NCI-H2196 (cell line): ENCODE measurements at regions not wholly inside any gene's neighbourhood (a gene's known extent, or its start where the extent isn't known, plus 50 kb on each side); places are given as distances from the start of the nearest gene placed in this dataset.
"Not testable (repeated sequence)": the region's sequence is repeated elsewhere in the genome, so short reads cannot be mapped to it uniquely, and the experiment has no call there.

Source experiments
- DNase-seq: peaks from one replicate; lab custom pipeline; 2025; ENCODE audit not compliant: unreplicated experiment; lab: John Stamatoyannopoulos, UW

GRCh38 chr2:21763501-21763900 is 639.7 kb downstream of the TDRD15 start:
- no peak for DNase-seq

GRCh38 chr2:21770787-21771186 is 647.0 kb downstream of the TDRD15 start:
- no peak for DNase-seq

GRCh38 chr2:21772624-21773023 is 648.9 kb downstream of the TDRD15 start:
- DNase-seq = no peak

- DNase-seq = no peak
Observed at GRCh38 chr2:21773168-21773567, 649.4 kb downstream of the TDRD15 start.

- DNase-seq = no peak
Observed at GRCh38 chr2:21774691-21775368, 651.1 kb downstream of the TDRD15 start.

GRCh38 chr2:21779786-21780185 is 656.0 kb downstream of the TDRD15 start:
- no peak for DNase-seq

- DNase-seq = no peak
Observed at GRCh38 chr2:21781962-21782361, 658.2 kb downstream of the TDRD15 start.

- DNase-seq = no peak
Observed at GRCh38 chr2:21782866-21783265, 659.1 kb downstream of the TDRD15 start.

- DNase-seq = no peak
Observed at GRCh38 chr2:21787941-21788340, 664.2 kb downstream of the TDRD15 start.

- not testable (repeated sequence) for DNase-seq
Observed at GRCh38 chr2:21790311-21790710, 666.5 kb downstream of the TDRD15 start.

GRCh38 chr2:21792571-21792970 is 668.8 kb downstream of the TDRD15 start:
- no peak for DNase-seq

GRCh38 chr2:21793461-21793860 is 669.7 kb downstream of the TDRD15 start:
- DNase-seq = no peak

GRCh38 chr2:21794611-21795010 is 670.8 kb downstream of the TDRD15 start:
- DNase-seq = no peak

GRCh38 chr2:21800356-21800755 is 676.6 kb downstream of the TDRD15 start:
- no peak for DNase-seq

- DNase-seq = no peak
Observed at GRCh38 chr2:21803550-21803949, 679.8 kb downstream of the TDRD15 start.

- no peak for DNase-seq
Observed at GRCh38 chr2:21804151-21804550, 680.4 kb downstream of the TDRD15 start.

- DNase-seq = no peak
Observed at GRCh38 chr2:21811541-21811940, 687.8 kb downstream of the TDRD15 start.

GRCh38 chr2:21812766-21813165 is 689.0 kb downstream of the TDRD15 start:
- no peak for DNase-seq

GRCh38 chr2:21814588-21815149 is 690.9 kb downstream of the TDRD15 start:
- no peak for DNase-seq

GRCh38 chr2:21818212-21818795 is 694.5 kb downstream of the TDRD15 start:
- no peak for DNase-seq

- DNase-seq = no peak
Observed at GRCh38 chr2:21819454-21819853, 695.7 kb downstream of the TDRD15 start.

- no peak for DNase-seq
Observed at GRCh38 chr2:21820271-21820670, 696.5 kb downstream of the TDRD15 start.
